ENCODE measurements at regions not wholly inside any gene's neighbourhood (a gene's known extent, or its start where the extent isn't known, plus 50 kb on each side); places are given as distances from the start of the nearest gene placed in this dataset.

DNA sequence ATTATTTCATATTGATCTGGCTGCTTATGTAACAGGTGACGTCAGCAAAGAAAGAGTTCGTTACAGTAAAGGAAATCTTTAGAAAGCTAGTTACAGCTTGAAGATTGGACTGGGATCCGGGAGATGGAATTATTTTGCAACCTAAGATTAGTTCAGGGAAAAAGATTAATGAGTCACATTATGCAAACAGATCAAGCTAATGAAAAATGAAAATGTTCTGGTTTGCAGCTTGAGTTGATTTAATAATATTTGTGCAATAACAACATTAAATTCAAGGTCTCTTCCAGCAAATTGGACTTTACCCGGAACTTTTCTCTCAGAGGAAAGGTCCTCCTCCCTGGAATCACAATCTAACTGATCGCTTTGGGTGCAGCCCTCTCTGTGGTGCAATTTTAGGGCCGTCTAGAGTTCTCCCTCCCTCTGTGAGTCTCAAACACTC lies 119.5 kb downstream of the OTUD1 start:
- Histone ChIP-seq H3K4me3 (no peak overlapping the region), H3K4me1 (no peaks in the 10 kb centered on the region), H3K36me3 (no peaks in the 10 kb centered on the region), H3K27me3 (no peaks in the 10 kb centered on the region), H3K27ac (no peak overlapping the region), H3K9me3 (peaks cover 0 to 29% (median 0%) of the 10 kb centered on the region in 4 donors)
- DNase-seq (ENCODE audit: low spot score in 2 of 2), result no peak
- 72 to 73% methylated on average over 6 of the region's 6 CpGs for WGBS, 2 donors
- TF ChIP-seq CTCF (IDR thresholded peaks at IDR 0.05) (no peak), POLR2A (IDR thresholded peaks at IDR 0.05) (no peak)

DNA sequence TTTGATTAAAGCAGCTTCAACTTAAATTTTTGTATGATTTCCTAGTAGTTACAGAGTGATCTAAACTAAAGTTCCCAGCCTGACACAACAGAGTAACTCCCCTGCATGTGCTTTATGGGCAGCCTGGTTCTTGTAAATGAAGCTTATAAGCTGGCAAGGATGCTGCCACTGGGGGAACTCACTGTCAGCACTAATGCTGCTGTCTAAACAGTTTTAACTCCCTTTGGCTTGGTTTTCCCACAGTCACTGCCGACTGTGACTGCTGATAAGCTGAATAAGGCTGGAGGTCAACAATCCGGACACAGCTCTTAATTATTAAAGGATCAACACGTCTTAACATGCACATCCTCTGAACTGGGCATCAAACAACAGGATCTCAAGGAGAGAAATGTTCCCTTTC lies 130.1 kb downstream of the OTUD1 start:
- WGBS, 2 donors, result 40 to 45% methylated on average over 3 of the region's 3 CpGs
- Histone ChIP-seq H3K27ac (no peak overlapping the region), H3K4me1 (no peaks in the 10 kb centered on the region), H3K27me3 (no peaks in the 10 kb centered on the region), H3K36me3 (no peaks in the 10 kb centered on the region), H3K9me3 (peaks cover 0 to 38% (median 6%) of the 10 kb centered on the region in 4 donors), H3K4me3 (no peak overlapping the region)
- DNase-seq (ENCODE audit: low spot score in 2 of 2), result no peak
- TF ChIP-seq CTCF (IDR thresholded peaks at IDR 0.05) (no peak), POLR2A (IDR thresholded peaks at IDR 0.05) (no peak), EP300 (IDR thresholded peaks at IDR 0.05) (no peak)

DNA sequence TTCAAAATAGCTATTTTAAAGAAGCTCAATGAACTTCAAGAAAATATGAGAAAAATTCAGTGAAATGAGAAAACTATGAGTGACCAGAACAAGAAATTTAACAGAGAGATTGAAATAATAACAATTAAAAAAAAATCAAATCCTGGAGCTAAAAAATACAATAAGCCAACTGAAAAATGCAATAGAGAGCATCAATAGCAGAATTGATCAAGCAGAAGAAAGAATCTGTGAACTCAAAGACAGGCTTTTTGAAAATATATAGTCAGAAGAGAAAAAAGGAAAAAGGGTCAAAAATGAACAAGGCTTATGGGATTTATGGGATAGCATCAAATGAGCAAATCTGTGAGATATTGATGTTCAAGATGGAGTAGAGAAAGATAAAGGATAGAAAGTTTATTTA lies 133.0 kb downstream of the OTUD1 start:
- Histone ChIP-seq H3K27ac (no peak overlapping the region), H3K36me3 (no peaks in the 10 kb centered on the region), H3K27me3 (no peaks in the 10 kb centered on the region), H3K4me1 (no peaks in the 10 kb centered on the region), H3K4me3 (no peak overlapping the region), H3K9me3 (peaks cover 0 to 32% (median 6%) of the 10 kb centered on the region in 4 donors)
- TF ChIP-seq EP300 (IDR thresholded peaks at IDR 0.05), result no peak
- no peak for TF ChIP-seq POLR2A (IDR thresholded peaks at IDR 0.05)
- TF ChIP-seq CTCF (IDR thresholded peaks at IDR 0.05), result no peak
- no peak for DNase-seq (ENCODE audit: low spot score in 2 of 2)

DNA sequence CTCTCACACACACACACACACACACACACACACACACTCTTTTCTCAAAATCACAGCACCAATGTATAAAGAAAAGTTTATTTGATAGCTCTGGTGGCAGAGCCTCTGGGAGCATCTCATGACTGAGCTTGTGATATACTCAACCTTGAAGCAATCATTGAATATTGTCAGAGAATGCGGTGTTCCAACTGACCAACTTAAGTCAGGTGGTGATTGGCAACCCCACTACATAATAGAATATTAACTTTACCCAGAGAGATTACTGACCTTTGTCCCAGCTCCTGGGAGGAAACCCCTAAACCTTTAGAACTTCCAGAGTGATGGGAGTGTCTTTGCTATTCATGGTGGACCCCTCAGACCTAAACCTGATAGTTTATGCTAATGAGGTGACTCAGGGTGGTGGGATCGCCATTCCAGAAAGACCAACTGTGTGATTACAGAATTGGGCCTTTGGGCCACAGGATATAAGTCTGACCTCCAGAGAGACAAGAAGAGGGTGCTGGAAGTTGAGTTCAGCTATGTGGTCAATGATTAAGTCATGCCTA lies 143.1 kb downstream of the OTUD1 start:
- Histone ChIP-seq H3K9me3 (no peaks in the 10 kb centered on the region), H3K4me3 (no peak overlapping the region), H3K4me1 (no peaks in the 10 kb centered on the region), H3K36me3 (no peaks in the 10 kb centered on the region), H3K27ac (no peak overlapping the region), H3K27me3 (no peaks in the 10 kb centered on the region)
- DNase-seq (ENCODE audit: low spot score in 2 of 2), result no peak
- TF ChIP-seq POLR2A (IDR thresholded peaks at IDR 0.05), result no peak
- no peak for TF ChIP-seq CTCF (IDR thresholded peaks at IDR 0.05)
- no peak for TF ChIP-seq EP300 (IDR thresholded peaks at IDR 0.05)
- 90 to 93% methylated on average over 2 of the region's 2 CpGs for WGBS, 2 donors

- DNase-seq (ENCODE audit: low spot score in 2 of 2), result no peak
- H3K36me3 ChIP-seq, result no peaks in the 10 kb centered on the region
- H3K4me3 ChIP-seq, result no peak overlapping the region
- no peak overlapping the region for H3K27ac ChIP-seq
- WGBS, 2 donors, result 90 to 93% methylated on average over 2 of the region's 2 CpGs
- peaks cover 0 to 12% (median 0%) of the 10 kb centered on the region in 4 donors for H3K9me3 ChIP-seq
- TF ChIP-seq CTCF (IDR thresholded peaks at IDR 0.05), result no peak
- no peak for TF ChIP-seq EP300 (IDR thresholded peaks at IDR 0.05)
- no peak for TF ChIP-seq POLR2A (IDR thresholded peaks at IDR 0.05)
- H3K4me1 ChIP-seq, result no peaks in the 10 kb centered on the region
- no peaks in the 10 kb centered on the region for H3K27me3 ChIP-seq
These were observed 145.5 kb downstream of the OTUD1 start for GRCh38 chr10:23584396-23584795.

Data from tibial nerve (tissue), 4 donors.